GM18861 (cell line): ENCODE measurements at regions not wholly inside any gene's neighbourhood (a gene's known extent, or its start where the extent isn't known, plus 50 kb on each side); places are given as distances from the start of the nearest gene placed in this dataset.
"Not testable (repeated sequence)": the region's sequence is repeated elsewhere in the genome, so short reads cannot be mapped to it uniquely, and the experiment has no call there.

Source experiments
- ATAC-seq: cut with Tn5 transposase; IDR thresholded peaks from one replicate; pipeline ENCODE4 v1.9.1; 2021; ENCODE audit not compliant: unreplicated experiment

GRCh38 chr19:14328406-14328805, 52.8 kb upstream of the ADGRE5 start:
- no peak for ATAC-seq

- ATAC-seq: not testable (repeated sequence)
Observed at GRCh38 chr19:14327061-14327460, 54.2 kb upstream of the ADGRE5 start.

GRCh38 chr19:14325863-14326262, 55.4 kb upstream of the ADGRE5 start:
- no peak for ATAC-seq

GRCh38 chr19:14325134-14325533, 56.1 kb upstream of the ADGRE5 start:
- no peak for ATAC-seq

GRCh38 chr19:14322889-14323463, 58.3 kb upstream of the ADGRE5 start:
- no peak for ATAC-seq

GRCh38 chr19:14320253-14320652, 61.0 kb upstream of the ADGRE5 start:
- ATAC-seq: no peak

GRCh38 chr19:14319720-14320119, 61.5 kb upstream of the ADGRE5 start:
- ATAC-seq: not testable (repeated sequence)

- no peak for ATAC-seq
Observed at GRCh38 chr19:14318873-14319272, 62.4 kb upstream of the ADGRE5 start.

- no peak for ATAC-seq
Observed at GRCh38 chr19:14317157-14317556, 64.1 kb upstream of the ADGRE5 start.

GRCh38 chr19:14315433-14315832, 65.8 kb upstream of the ADGRE5 start:
- no peak for ATAC-seq

GRCh38 chr19:14310055-14310454, 71.2 kb upstream of the ADGRE5 start:
- no peak for ATAC-seq

- no peak for ATAC-seq
Observed at GRCh38 chr19:14305706-14306105, 75.5 kb upstream of the ADGRE5 start.

GRCh38 chr19:14301150-14301549, 80.1 kb upstream of the ADGRE5 start:
- ATAC-seq: no peak

GRCh38 chr19:14300303-14300702, 80.9 kb upstream of the ADGRE5 start:
- no peak for ATAC-seq

GRCh38 chr19:14299224-14299827, 81.9 kb upstream of the ADGRE5 start:
- ATAC-seq: not testable (repeated sequence)

GRCh38 chr19:14297883-14298576, 83.2 kb upstream of the ADGRE5 start:
- ATAC-seq: not testable (repeated sequence)

- not testable (repeated sequence) for ATAC-seq
Observed at GRCh38 chr19:14294974-14295373, 86.3 kb upstream of the ADGRE5 start.

GRCh38 chr19:14293816-14294170, 87.5 kb upstream of the ADGRE5 start:
- not testable (repeated sequence) for ATAC-seq

GRCh38 chr19:14293101-14293815, 87.3 kb upstream of the ADGRL1 start:
- ATAC-seq: not testable (repeated sequence)

- not testable (repeated sequence) for ATAC-seq
Observed at GRCh38 chr19:14289810-14290209, 83.8 kb upstream of the ADGRL1 start.

GRCh38 chr19:14287837-14288236, 81.9 kb upstream of the ADGRL1 start:
- not testable (repeated sequence) for ATAC-seq

- not testable (repeated sequence) for ATAC-seq
Observed at GRCh38 chr19:14286594-14286993, 80.6 kb upstream of the ADGRL1 start.
